HUES6 (cell line): ENCODE measurements at regions not wholly inside any gene's neighbourhood (a gene's known extent, or its start where the extent isn't known, plus 50 kb on each side); places are given as distances from the start of the nearest gene placed in this dataset.
A peak's percentile ranks its signal among the peaks of the same experiment; 100 is the strongest.

Experiments used
- H3K27ac ChIP-seq: 2 replicates; pipeline ENCODE4 v1.7.0; 2013; ENCODE audit warnings: low read depth, mild to moderate bottlenecking, low read length, inconsistent platforms
- H3K27me3 ChIP-seq: 2 replicates; pipeline ENCODE4 v1.6.1; 2013; ENCODE audit warnings: low read length; ENCODE audit not compliant: control insufficient read depth, insufficient read depth
- H3K36me3 ChIP-seq: 2 replicates; pipeline ENCODE4 v1.6.1; 2013; ENCODE audit warnings: low read length; ENCODE audit not compliant: control insufficient read depth, insufficient read depth
- H3K4me1 ChIP-seq: 2 replicates; pipeline ENCODE4 v1.6.1; 2013; ENCODE audit warnings: low read length; ENCODE audit not compliant: control insufficient read depth, insufficient read depth
- H3K4me3 ChIP-seq: 2 replicates; pipeline ENCODE4 v1.5.1; 2013; ENCODE audit warnings: low read depth, low read length
- H3K9ac ChIP-seq: one replicate; pipeline ENCODE4 v1.6.1; 2013; ENCODE audit warnings: mild to moderate bottlenecking, low read length
- H3K9me3 ChIP-seq: 2 replicates; pipeline ENCODE4 v1.6.1; 2013; ENCODE audit warnings: low read depth, low read length; ENCODE audit not compliant: control insufficient read depth, insufficient read depth

- Histone ChIP-seq H3K9me3 (no peaks in the 10 kb centered on the region; the same call in 1 of the 2 replicates), H3K9ac (peak overlapping the region; percentile 76)
Measured at GRCh38 chr2:144333143-144333555, 186.8 kb downstream of the ZEB2 start.

GRCh38 chr2:144332356-144333142 is 187.4 kb downstream of the ZEB2 start:
- Histone ChIP-seq H3K27me3 (peaks cover 5% of the 10 kb centered on the region; the same call in 1 of the 2 replicates), H3K27ac (peak overlapping the region; percentile 74; the same call in 1 of the 2 replicates), H3K4me3 (peak overlapping the region; percentile 83), H3K36me3 (no peaks in the 10 kb centered on the region), H3K9ac (peak overlapping the region; percentile 76), H3K4me1 (peaks cover 27% of the 10 kb centered on the region), H3K9me3 (no peaks in the 10 kb centered on the region; the same call in 1 of the 2 replicates)

More at GRCh38 chr2:144333143-144333555, 186.8 kb downstream of the ZEB2 start:
- H3K27ac ChIP-seq, result no peak overlapping the region
- H3K4me3 ChIP-seq, result peak overlapping the region; percentile 83
- peaks cover 27% of the 10 kb centered on the region for H3K4me1 ChIP-seq
- H3K27me3 ChIP-seq, result peaks cover 5% of the 10 kb centered on the region; the same call in 1 of the 2 replicates
- no peaks in the 10 kb centered on the region for H3K36me3 ChIP-seq

GRCh38 chr2:144331674-144332355 is 188.1 kb downstream of the ZEB2 start:
- Histone ChIP-seq H3K4me3 (peak overlapping the region; percentile 83), H3K27me3 (peaks cover 5% of the 10 kb centered on the region; the same call in 1 of the 2 replicates), H3K9ac (peak overlapping the region; percentile 95), H3K9me3 (no peaks in the 10 kb centered on the region; the same call in 1 of the 2 replicates), H3K4me1 (peaks cover 27% of the 10 kb centered on the region), H3K36me3 (no peaks in the 10 kb centered on the region), H3K27ac (peak overlapping the region; percentile 72; the same call in 1 of the 2 replicates)

GRCh38 chr2:144330951-144331673 is 188.8 kb downstream of the ZEB2 start:
- H3K36me3 ChIP-seq, result no peaks in the 10 kb centered on the region
- H3K9me3 ChIP-seq, result no peaks in the 10 kb centered on the region; the same call in 1 of the 2 replicates
- peak overlapping the region; percentile 83 for H3K4me3 ChIP-seq
- peak overlapping the region; percentile 72; the same call in 1 of the 2 replicates for H3K27ac ChIP-seq
- peak overlapping the region; percentile 95 for H3K9ac ChIP-seq
- peaks cover 5% of the 10 kb centered on the region; the same call in 1 of the 2 replicates for H3K27me3 ChIP-seq
- peaks cover 27% of the 10 kb centered on the region for H3K4me1 ChIP-seq

GRCh38 chr2:144329472-144329871 is 190.4 kb downstream of the ZEB2 start:
- peaks cover 5% of the 10 kb centered on the region; the same call in 1 of the 2 replicates for H3K27me3 ChIP-seq

GRCh38 chr2:144328938-144329337 is 191.0 kb downstream of the ZEB2 start:
- Histone ChIP-seq H3K36me3 (no peaks in the 10 kb centered on the region), H3K9me3 (no peaks in the 10 kb centered on the region; the same call in 1 of the 2 replicates), H3K4me1 (peaks cover 22% of the 10 kb centered on the region), H3K27ac (no peak overlapping the region), H3K27me3 (peaks cover 5% of the 10 kb centered on the region; the same call in 1 of the 2 replicates), H3K9ac (no peak overlapping the region), H3K4me3 (no peak overlapping the region)

More at GRCh38 chr2:144329472-144329871, 190.4 kb downstream of the ZEB2 start:
- no peaks in the 10 kb centered on the region; the same call in 1 of the 2 replicates for H3K9me3 ChIP-seq
- no peaks in the 10 kb centered on the region for H3K36me3 ChIP-seq
- H3K27ac ChIP-seq, result no peak overlapping the region
- H3K9ac ChIP-seq, result no peak overlapping the region
- peaks cover 25% of the 10 kb centered on the region for H3K4me1 ChIP-seq
- no peak overlapping the region for H3K4me3 ChIP-seq

GRCh38 chr2:144326825-144327224 is 193.1 kb downstream of the ZEB2 start:
- Histone ChIP-seq H3K27ac (no peak overlapping the region), H3K9me3 (peaks cover 3% of the 10 kb centered on the region; the same call in 1 of the 2 replicates), H3K4me1 (peaks cover 8% of the 10 kb centered on the region; the same call in 1 of the 2 replicates), H3K4me3 (no peak overlapping the region), H3K9ac (no peak overlapping the region), H3K27me3 (no peaks in the 10 kb centered on the region), H3K36me3 (no peaks in the 10 kb centered on the region)

- Histone ChIP-seq H3K9ac (no peak overlapping the region), H3K4me1 (0 out of 2 replicates have a peak, but pooled peaks cover 3% of the 10 kb centered on the region), H3K27me3 (no peaks in the 10 kb centered on the region), H3K36me3 (no peaks in the 10 kb centered on the region), H3K9me3 (peaks cover 4% of the 10 kb centered on the region; the same call in 1 of the 2 replicates), H3K27ac (no peak overlapping the region), H3K4me3 (no peak overlapping the region)
Measured at GRCh38 chr2:144325086-144325485, 194.8 kb downstream of the ZEB2 start.

- Histone ChIP-seq H3K9ac (no peak overlapping the region), H3K27ac (no peak overlapping the region), H3K27me3 (no peaks in the 10 kb centered on the region), H3K4me1 (0 out of 2 replicates have a peak, but pooled peaks cover 3% of the 10 kb centered on the region), H3K4me3 (no peak overlapping the region), H3K36me3 (no peaks in the 10 kb centered on the region), H3K9me3 (peaks cover 4% of the 10 kb centered on the region; the same call in 1 of the 2 replicates)
Measured at GRCh38 chr2:144324446-144325045, 195.4 kb downstream of the ZEB2 start.

GRCh38 chr2:144323946-144324345 is 196.0 kb downstream of the ZEB2 start:
- H3K27ac ChIP-seq, result no peak overlapping the region
- H3K27me3 ChIP-seq, result no peaks in the 10 kb centered on the region
- peaks cover 4% of the 10 kb centered on the region; the same call in 1 of the 2 replicates for H3K9me3 ChIP-seq
- 0 out of 2 replicates have a peak, but pooled peaks cover 3% of the 10 kb centered on the region for H3K4me1 ChIP-seq
- H3K9ac ChIP-seq, result no peak overlapping the region
- no peak overlapping the region for H3K4me3 ChIP-seq
- H3K36me3 ChIP-seq, result no peaks in the 10 kb centered on the region
